B cell (primary cell): ENCODE measurements at regions not wholly inside any gene's neighbourhood (a gene's known extent, or its start where the extent isn't known, plus 50 kb on each side); places are given as distances from the start of the nearest gene placed in this dataset.

Experiments used
- ATAC-seq: fragments of 200-7000 bp; cut with Tn5 transposase; one replicate; pipeline ENCODE4 v1.10.0; 2021; ENCODE audit warnings: low read depth, mild to moderate bottlenecking, moderate number of reproducible peaks, moderate library complexity
- CTCF ChIA-PET: fragments of 350-600 bp; sonication (Branson Sonifier 250); formaldehyde crosslinking; loops from one replicate; lab custom pipeline; 2021; ENCODE audit warnings: antibody characterized with exemption, inconsistent platforms; lab: Charles Lee
- POLR2A ChIA-PET: fragments of 350-600 bp; sonication (Branson Sonifier 250); formaldehyde crosslinking; loops from one replicate; lab custom pipeline; 2021; ENCODE audit warnings: antibody characterized with exemption; lab: Charles Lee
- DNase-seq: peaks from one replicate; pipeline ENCODE4 v3.0.0; 2013
- H2AFZ ChIP-seq: 2 replicates; pipeline ENCODE4 v1.6.1; 2012; ENCODE audit warnings: mild to moderate bottlenecking, low read depth, low read length; ENCODE audit not compliant: insufficient read depth, poor library complexity, severe bottlenecking
- H3K27ac ChIP-seq, 2 donors: 1 replicate in 1 of 2; 2 replicates in 1 of 2; pipeline ENCODE4 v1.5.1; 2012 to 2013; ENCODE audit warnings: low read length in 2 of 2, mild to moderate bottlenecking in 2 of 2, moderate library complexity in 1 of 2
- H3K27me3 ChIP-seq, 4 experiments: fragments of 200-600 bp in 1 of 4; sonication (generic) in 1 of 4; replicated peaks in 1 of 4; 1 replicate in 2 of 4; 2 replicates in 2 of 4; pipeline versions ENCODE4 v1.6.1 to v1.7.0; 2013 to 2016; ENCODE audit warnings: low read length in 3 of 4, mild to moderate bottlenecking in 2 of 4, mixed read lengths in 1 of 4, moderate library complexity in 1 of 4; ENCODE audit not compliant: insufficient read depth in 4 of 4, control insufficient read depth in 3 of 4; ENCODE audit errors: control extremely low read depth in 1 of 4
- H3K36me3 ChIP-seq, 2 experiments: replicated peaks in 1 of 2; 1 replicate in 1 of 2; 2 replicates in 1 of 2; pipeline versions ENCODE4 v1.6.1 to v1.7.1; 2013; ENCODE audit warnings: low read length in 1 of 2; ENCODE audit not compliant: insufficient read depth in 2 of 2, control insufficient read depth in 1 of 2; ENCODE audit errors: control extremely low read depth in 1 of 2, extremely low read depth in 1 of 2
- H3K4me1 ChIP-seq, 2 donors: fragments of 200-600 bp in 1 of 2; sonication (generic) in 1 of 2; 1 replicate in 1 of 2; 2 replicates in 1 of 2; pipeline versions ENCODE4 v1.5.1 to v1.6.1; 2013 to 2017; ENCODE audit warnings: low read length in 2 of 2; ENCODE audit not compliant: control insufficient read depth in 2 of 2, insufficient read depth in 2 of 2
- H3K4me2 ChIP-seq: replicated peaks from 2 replicates; pipeline ENCODE3; 2012; ENCODE audit warnings: mild to moderate bottlenecking, low read depth, low read length; ENCODE audit not compliant: poor library complexity, severe bottlenecking
- H3K4me3 ChIP-seq, 5 experiments: fragments of 200-600 bp in 1 of 5; sonication (generic) in 1 of 5; 1 replicate in 3 of 5; 2 replicates in 2 of 5; pipeline versions ENCODE4 v1.5.1 to v1.7.0; 2011 to 2016; ENCODE audit warnings: low read length in 4 of 5, mild to moderate bottlenecking in 4 of 5, low read depth in 2 of 5, control low read depth in 1 of 5, moderate library complexity in 1 of 5; ENCODE audit not compliant: insufficient read depth in 1 of 5; ENCODE audit errors: control extremely low read depth in 1 of 5, extremely low read depth in 1 of 5
- H3K79me2 ChIP-seq: fragments of 200-600 bp; sonication (generic); one replicate; pipeline ENCODE4 v1.6.0; 2016; ENCODE audit warnings: low read length; ENCODE audit not compliant: control insufficient read depth, insufficient read depth
- H3K9ac ChIP-seq: fragments of 200-600 bp; sonication (generic); 2 replicates; pipeline ENCODE4 v1.6.1; 2017; ENCODE audit warnings: mild to moderate bottlenecking, low read length, moderate library complexity
- H3K9me3 ChIP-seq, 3 donors: one replicate each; pipeline versions ENCODE4 v1.6.1 to v1.7.1; 2013; ENCODE audit warnings: low read length in 2 of 3; ENCODE audit not compliant: control insufficient read depth in 2 of 3, insufficient read depth in 1 of 3; ENCODE audit errors: control extremely low read depth in 1 of 3
- H4K20me1 ChIP-seq: 2 replicates; pipeline ENCODE4 v1.6.0; 2012; ENCODE audit warnings: mild to moderate bottlenecking, low read length; ENCODE audit not compliant: insufficient read depth, control insufficient read depth, poor library complexity, severe bottlenecking
- H3K27ac Mint-ChIP-seq: one replicate; pipeline ENCODE4 v1.8.0; 2021; ENCODE audit warnings: mixed read lengths
- H3K27me3 Mint-ChIP-seq: one replicate; pipeline ENCODE4 v1.8.0; 2021; ENCODE audit warnings: mixed read lengths
- H3K4me1 Mint-ChIP-seq: one replicate; pipeline ENCODE4 v1.8.0; 2021; ENCODE audit warnings: mixed read lengths
- H3K4me3 Mint-ChIP-seq: one replicate; pipeline ENCODE4 v1.8.0; 2021; ENCODE audit warnings: mixed read lengths
- H3K9me3 Mint-ChIP-seq: one replicate; pipeline ENCODE4 v1.8.0; 2022; ENCODE audit warnings: mixed read lengths; ENCODE audit not compliant: insufficient read depth
- CTCF ChIP-seq: fragments of 200-600 bp; IDR thresholded peaks from one replicate; pipeline ENCODE4 v1.8.0; 2022; ENCODE audit warnings: antibody characterized with exemption, mild to moderate bottlenecking
- EZH2 ChIP-seq: IDR thresholded peaks from 2 replicates; pipeline ENCODE4 v1.6.1; 2012; ENCODE audit warnings: borderline replicate concordance, low read depth, mild to moderate bottlenecking, moderate library complexity, low read length; ENCODE audit not compliant: insufficient read depth, poor library complexity, severe bottlenecking
- WGBS: methylation state at CpG from one replicate; pipeline ENCODE4 v1.1.5; 2013; ENCODE audit warnings: missing lambda C conversion rate; ENCODE audit not compliant: insufficient coverage; 5-methylcytosine and 5-hydroxymethylcytosine counted together
- intact Hi-C: fragments of 100-400 bp; cut with micrococcal nuclease; formaldehyde crosslinking; loops from one replicate; pipeline ENCODE4 v1.10.0; 2022

- CTCF ChIA-PET: no interaction called here
- intact Hi-C loops: no loop called here
- no peaks in the 10 kb centered on the region for H3K4me1 ChIP-seq
Measured at GRCh38 chr14:97414718-97415098, 617.5 kb downstream of the VRK1 start.

GRCh38 chr14:97415907-97416306 is 618.7 kb downstream of the VRK1 start:
- intact Hi-C loops: no loop called here
- no peak for DNase-seq
- Histone ChIP-seq H3K4me1 (no peaks in the 10 kb centered on the region), H3K27ac (no peak overlapping the region), H3K4me3 (no peak overlapping the region), H3K4me2 (no peak overlapping the region), H4K20me1 (no peaks in the 10 kb centered on the region), H3K27me3 (peaks cover 0 to 32% (median 15%) of the 10 kb centered on the region in 4 experiments), H3K79me2 (no peaks in the 10 kb centered on the region), H3K9ac (no peak overlapping the region), H3K9me3 (peaks cover 0 to 7% (median 0%) of the 10 kb centered on the region in 3 donors), H3K36me3 (no peaks in the 10 kb centered on the region), H2AFZ (no peak overlapping the region)
- WGBS: 97% methylated on average over 4 of the region's 7 CpGs
- Mint-ChIP-seq H3K27me3 (peaks cover 13% of the 10 kb centered on the region), H3K27ac (no peak overlapping the region), H3K4me1 (no peaks in the 10 kb centered on the region), H3K9me3 (no peaks in the 10 kb centered on the region), H3K4me3 (no peak overlapping the region)
- POLR2A ChIA-PET: no interaction called here
- ATAC-seq: no peak
- CTCF ChIA-PET: no interaction called here
- TF ChIP-seq CTCF (no peak), EZH2 (no peak)

More at GRCh38 chr14:97414718-97415098, 617.5 kb downstream of the VRK1 start:
- no peak for ATAC-seq
- no peaks in the 10 kb centered on the region for H3K4me1 Mint-ChIP-seq
- no peak overlapping the region for H3K27ac Mint-ChIP-seq
- Histone ChIP-seq H3K79me2 (no peaks in the 10 kb centered on the region), H3K9ac (no peak overlapping the region), H3K9me3 (peaks cover 0 to 7% (median 0%) of the 10 kb centered on the region in 3 donors), H4K20me1 (no peaks in the 10 kb centered on the region), H3K27me3 (peaks cover 0 to 35% (median 15%) of the 10 kb centered on the region in 4 experiments), H3K36me3 (no peaks in the 10 kb centered on the region), H3K4me2 (no peak overlapping the region), H3K27ac (no peak overlapping the region), H3K4me3 (no peak overlapping the region), H2AFZ (no peak overlapping the region)
- WGBS: 92% methylated on average over 10 of the region's 11 CpGs
- no peak overlapping the region for H3K4me3 Mint-ChIP-seq
- TF ChIP-seq CTCF: no peak
- TF ChIP-seq EZH2: no peak
- DNase-seq: no peak
- POLR2A ChIA-PET: no interaction called here
- no peaks in the 10 kb centered on the region for H3K9me3 Mint-ChIP-seq
- peaks cover 13% of the 10 kb centered on the region for H3K27me3 Mint-ChIP-seq
